Eye (tissue), 1 donor: ENCODE measurements at regions not wholly inside any gene's neighbourhood (a gene's known extent, or its start where the extent isn't known, plus 50 kb on each side); places are given as distances from the start of the nearest gene placed in this dataset.

Experiments used
- DNase-seq: peaks from one replicate; pipeline ENCODE4 v3.0.0-alpha.2; 2015

GRCh38 chr2:129728035-129728972 lies 251.2 kb upstream of the RAB6C start:
- DNase-seq: no peak

DNA sequence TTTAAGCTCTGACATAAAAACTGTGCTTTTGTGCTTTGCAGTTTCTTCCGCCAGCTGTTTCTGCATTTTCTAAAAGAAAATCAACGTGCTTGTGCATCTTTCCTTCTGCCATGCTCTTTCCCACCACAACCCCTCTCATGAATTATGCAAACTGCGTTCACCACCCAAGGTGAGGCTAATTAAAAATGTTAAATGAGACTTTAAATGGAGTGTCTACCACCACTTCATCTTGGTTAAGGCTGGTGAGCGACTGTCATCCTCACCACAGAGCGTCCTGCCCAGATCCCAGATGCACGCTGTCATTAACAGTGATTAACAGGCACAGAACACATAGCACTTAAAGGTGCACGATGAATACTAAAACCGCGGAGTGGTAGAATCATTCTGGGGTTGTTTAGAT lies 250.5 kb upstream of the RAB6C start:
- DNase-seq: no peak

DNA sequence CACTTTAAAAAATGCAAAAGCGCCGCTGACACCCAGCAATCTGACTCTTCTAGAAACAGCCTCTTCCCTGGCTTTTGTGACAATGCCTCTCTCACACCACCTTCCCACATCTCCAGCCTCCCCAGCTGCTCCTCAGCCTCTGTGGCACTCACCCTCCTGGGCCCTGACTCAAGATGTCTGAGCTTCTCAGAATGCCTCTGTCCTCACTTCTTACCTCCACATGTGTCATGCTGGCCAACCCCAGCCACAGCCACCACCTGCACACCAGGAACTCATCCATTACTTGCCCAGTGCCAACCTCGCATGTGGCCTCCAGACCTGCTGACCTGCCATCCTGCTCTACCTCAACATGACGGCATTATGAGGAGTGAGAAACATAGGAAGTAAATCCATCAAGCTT lies 249.8 kb upstream of the RAB6C start:
- DNase-seq: no peak

GRCh38 chr2:129730979-129731378 lies 248.5 kb upstream of the RAB6C start:
- DNase-seq: no peak

- no peak for DNase-seq
Measured at GRCh38 chr2:129731907-129732629, 247.4 kb upstream of the RAB6C start.

GRCh38 chr2:129732630-129733026 lies 246.8 kb upstream of the RAB6C start:
- no peak for DNase-seq

GRCh38 chr2:129733041-129733440 lies 246.4 kb upstream of the RAB6C start:
- no peak for DNase-seq

GRCh38 chr2:129733579-129733978 lies 245.9 kb upstream of the RAB6C start:
- peak; percentile 52 for DNase-seq

DNA sequence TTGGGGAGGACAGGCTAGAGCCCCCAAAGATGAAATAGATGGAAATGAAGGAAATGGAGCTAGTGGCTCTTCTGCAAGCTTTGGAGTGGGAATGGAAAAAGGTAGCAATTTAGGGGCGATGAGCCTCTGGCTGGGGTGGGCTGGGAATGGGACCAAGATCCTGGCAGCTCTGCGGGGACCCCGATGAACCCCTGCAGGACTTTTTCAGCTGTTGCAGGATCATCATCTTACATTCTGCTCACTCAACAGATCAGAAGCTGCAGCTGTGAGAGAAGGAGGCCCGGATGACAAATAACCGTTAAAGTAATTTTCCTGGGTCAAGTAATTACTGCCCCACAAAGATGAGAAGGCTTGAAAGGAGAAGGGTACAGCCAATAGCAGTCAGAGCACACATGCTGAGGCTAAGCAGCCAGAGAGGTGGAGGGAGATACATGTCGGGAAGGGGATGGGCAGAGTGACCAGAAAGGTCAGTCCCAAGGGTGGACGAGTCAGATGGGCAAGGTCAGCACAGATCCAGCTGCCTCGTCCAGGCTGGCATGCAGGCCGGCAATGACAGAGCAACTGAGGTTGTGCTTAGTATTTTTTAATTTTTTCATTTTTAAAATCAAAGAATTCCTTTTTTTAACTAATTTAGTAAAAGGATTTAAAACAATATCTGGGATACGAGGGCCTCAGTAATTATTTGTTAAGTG lies 245.0 kb upstream of the RAB6C start:
- DNase-seq: peak; percentile 40

GRCh38 chr2:129735576-129735975 lies 243.9 kb upstream of the RAB6C start:
- no peak for DNase-seq

DNA sequence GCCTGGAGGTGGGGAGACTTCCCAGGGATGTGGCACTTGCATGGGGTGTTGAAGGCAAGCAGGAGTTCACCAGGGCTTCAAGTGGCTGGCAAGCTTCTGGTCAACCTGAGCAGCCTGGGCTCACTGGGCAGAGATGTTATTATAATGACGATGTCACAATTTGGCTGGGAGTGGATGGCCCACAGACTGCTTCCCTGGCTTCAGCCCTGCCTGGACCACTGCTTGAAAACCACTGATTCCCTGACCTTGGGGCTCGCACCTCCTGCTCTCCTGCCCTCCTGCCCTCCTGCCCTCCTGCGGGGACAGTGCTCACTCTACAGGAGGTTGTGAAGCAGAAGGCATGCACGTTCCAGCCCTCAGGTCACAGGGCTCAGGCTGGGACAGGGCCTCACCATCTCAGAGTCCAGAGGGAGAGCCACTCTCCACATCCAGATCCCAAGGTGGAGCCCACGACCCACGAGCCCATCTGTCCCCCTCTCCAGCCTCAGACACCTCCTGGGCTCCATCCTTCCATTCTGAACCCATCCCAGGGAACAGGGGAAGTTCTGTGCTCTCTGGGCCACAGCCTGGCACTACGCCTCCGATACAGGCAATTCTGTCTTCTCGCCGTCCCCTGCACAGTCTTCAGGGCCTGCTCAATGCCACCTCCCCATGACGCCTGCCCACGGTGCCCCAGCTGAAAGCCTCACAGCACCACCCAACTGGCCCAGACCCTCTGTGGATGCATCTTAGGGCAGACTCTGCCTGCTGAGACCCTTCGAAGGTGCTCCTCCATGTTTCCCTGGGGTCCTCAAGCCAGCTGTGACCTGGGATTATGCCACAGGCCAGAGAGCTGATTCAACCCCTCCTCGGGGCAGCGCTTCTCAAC lies 241.6 kb upstream of the RAB6C start:
- no peak for DNase-seq

DNA sequence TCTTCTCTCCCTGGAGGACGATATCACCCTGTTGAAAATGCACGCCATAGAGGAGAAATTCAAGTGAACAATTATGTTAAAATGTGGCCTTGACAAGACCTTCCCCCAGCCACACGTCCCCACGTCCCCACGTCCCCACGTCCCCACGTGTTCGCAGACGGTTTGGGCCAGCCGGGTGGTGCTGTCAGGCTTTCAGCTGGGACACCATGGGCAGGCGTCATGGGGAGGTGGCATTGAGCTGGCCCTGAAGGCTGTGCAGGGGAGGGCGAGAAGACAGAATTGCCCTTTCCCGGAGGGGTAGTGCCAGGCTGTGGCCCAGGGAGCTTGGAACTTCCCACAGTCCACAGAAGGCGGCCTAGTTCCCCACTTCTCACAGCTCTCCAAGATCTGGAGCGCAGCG lies 240.7 kb upstream of the RAB6C start:
- no peak for DNase-seq

- no peak for DNase-seq
Measured at GRCh38 chr2:129740504-129740903, 239.0 kb upstream of the RAB6C start.

DNA sequence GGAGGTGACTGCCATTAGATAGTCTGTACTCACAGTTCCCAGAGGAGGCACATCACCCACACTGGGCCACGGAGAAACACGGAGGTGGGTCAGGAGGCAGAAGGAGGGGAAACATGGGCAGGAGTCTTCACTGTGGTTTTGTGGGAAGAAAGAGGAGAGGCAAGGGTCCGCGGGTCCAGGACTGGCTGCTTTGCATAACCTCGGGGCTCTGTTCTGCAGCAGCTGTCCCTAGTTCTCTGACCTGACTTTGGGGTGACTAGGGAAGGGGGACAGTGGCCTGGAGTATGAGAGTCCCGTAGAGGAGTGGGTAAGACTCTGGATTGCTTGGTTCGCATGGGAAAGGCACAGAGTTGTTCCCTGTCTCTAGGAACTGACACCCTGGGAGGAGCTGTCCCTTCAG lies 238.3 kb upstream of the RAB6C start:
- DNase-seq: no peak

- no peak for DNase-seq
Measured at GRCh38 chr2:129741623-129742022, 237.8 kb upstream of the RAB6C start.

- no peak for DNase-seq
Measured at GRCh38 chr2:129742415-129743180, 236.9 kb upstream of the RAB6C start.

- DNase-seq: no peak
Measured at GRCh38 chr2:129744141-129744540, 235.3 kb upstream of the RAB6C start.

- DNase-seq: no peak
Measured at GRCh38 chr2:129744649-129745048, 234.8 kb upstream of the RAB6C start.

GRCh38 chr2:129747500-129748125 lies 231.9 kb upstream of the RAB6C start:
- no peak for DNase-seq

DNA sequence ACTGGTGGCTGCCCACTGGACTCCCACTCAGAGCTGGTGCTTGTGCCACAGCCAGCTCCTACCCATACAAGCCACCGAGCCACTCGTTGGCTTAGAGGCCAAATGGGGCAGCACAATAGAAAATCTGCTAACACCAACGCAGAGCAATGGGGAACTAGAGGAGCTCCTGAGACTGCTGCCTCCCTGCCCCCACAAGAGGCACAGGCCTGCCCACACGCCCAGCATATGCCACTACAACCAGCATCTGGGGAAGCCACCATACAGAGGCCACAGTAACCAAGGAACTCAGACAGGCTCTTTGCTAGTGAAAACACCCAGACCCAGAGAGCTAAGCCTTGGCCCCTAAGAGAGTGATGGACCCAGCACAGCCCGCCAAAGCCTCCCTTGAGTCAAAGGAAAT lies 231.2 kb upstream of the RAB6C start:
- DNase-seq: no peak

DNA sequence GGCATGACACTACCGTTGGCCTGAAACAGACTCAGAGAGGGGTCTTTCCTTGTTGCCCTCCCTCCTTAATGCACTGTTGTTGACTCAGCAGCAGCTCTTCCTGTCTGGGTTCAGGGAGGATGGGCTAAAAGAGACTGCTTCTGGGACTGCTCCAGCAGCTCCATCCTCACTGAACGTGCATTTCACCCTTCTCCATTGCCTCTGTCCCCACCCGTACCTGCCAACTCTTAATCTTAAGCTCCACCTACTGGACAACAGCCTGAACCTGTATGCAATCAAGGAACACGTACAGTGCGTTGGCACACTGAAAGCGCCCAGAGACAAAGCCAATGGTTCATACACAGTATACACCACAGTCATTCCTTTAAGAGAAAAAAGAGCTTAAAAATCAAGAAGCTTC lies 230.8 kb upstream of the RAB6C start:
- DNase-seq: peak; percentile 61
